GM19023 (cell line): ENCODE measurements at regions not wholly inside any gene's neighbourhood (a gene's known extent, or its start where the extent isn't known, plus 50 kb on each side); places are given as distances from the start of the nearest gene placed in this dataset.
"Not testable (repeated sequence)": the region's sequence is repeated elsewhere in the genome, so short reads cannot be mapped to it uniquely, and the experiment has no call there.

ENCODE experiments used
- ATAC-seq: cut with Tn5 transposase; IDR thresholded peaks from one replicate; pipeline ENCODE4 v1.9.1; 2021; ENCODE audit warnings: mild to moderate bottlenecking, moderate library complexity; ENCODE audit not compliant: unreplicated experiment

DNA sequence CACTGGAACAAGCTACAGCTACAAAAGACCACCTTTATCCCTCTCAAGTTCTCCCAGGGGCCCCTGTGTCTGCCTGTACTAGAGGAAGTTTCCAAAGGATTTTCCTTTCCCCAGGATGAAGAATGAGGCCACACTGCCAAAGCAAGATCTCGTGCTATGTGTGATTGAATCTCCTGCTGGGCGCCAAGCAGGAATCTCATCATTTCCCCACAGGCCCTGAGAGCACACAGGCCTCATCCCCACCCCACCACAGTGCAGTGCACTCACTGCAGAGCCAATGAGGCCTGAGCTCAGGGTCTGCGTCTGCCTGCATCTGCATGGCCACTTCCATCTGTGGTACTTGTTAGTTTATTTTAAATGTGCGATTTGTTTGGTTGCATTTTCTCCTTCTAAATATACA, 387.4 kb upstream of the ASIC2 start:
- no peak for ATAC-seq

DNA sequence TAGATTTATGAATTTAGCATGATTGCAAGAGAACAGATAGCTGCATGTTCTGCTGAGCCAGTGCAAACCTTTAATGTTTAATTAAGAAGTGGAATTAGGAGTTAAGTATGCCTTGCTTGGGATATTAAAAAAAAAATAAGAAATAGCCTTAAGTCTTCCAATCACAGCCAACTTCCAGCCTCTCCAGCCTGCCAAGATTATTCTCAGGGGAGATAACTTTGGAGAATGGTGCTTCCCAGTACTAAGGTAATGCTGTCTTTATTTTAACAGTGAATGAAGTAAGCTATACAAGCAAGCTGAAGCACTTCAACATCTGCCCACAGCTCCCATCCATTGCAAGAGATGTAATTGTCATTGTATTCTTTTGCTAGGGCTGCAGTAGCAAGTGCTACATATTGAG, 389.5 kb upstream of the ASIC2 start:
- ATAC-seq = no peak

DNA sequence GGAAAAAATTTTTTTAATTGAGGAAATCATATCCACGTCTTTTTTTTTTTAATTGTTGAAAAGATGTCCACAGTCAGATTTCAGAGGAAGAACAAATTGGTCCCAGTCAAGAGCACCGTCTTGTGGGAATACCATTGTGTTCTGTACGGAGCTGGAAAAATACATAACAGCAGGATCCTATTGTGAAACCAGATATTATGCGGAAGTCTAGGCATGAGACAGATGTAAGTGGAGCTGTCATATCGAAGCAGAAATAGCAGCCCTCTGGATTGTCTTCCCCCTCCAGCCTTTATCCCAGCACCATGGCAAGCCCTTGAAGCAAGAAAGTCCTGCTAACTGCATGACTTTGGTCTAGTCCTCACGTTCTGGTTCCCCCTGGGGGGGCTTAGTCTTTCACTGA, 391.6 kb upstream of the ASIC2 start:
- ATAC-seq = no peak

DNA sequence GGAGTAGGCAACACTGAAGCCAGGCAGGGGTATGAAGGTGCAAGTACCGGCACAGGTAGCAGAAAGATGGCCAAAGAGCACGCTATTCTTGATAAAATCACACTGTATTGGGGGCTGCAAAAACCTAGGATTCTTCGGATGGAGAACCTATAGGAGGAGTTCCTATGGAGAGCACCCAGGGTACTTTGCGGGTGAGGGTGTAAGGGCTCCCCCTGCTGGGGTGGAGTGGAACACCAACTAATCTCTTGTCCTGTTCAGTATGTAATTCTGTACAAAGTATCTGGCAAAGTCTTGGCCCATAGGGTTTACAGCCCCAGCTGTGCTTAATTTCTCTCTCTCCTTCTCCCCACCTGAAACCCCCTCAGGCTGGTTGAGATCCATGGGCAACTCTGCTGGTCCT, 393.1 kb upstream of the ASIC2 start:
- ATAC-seq = no peak

DNA sequence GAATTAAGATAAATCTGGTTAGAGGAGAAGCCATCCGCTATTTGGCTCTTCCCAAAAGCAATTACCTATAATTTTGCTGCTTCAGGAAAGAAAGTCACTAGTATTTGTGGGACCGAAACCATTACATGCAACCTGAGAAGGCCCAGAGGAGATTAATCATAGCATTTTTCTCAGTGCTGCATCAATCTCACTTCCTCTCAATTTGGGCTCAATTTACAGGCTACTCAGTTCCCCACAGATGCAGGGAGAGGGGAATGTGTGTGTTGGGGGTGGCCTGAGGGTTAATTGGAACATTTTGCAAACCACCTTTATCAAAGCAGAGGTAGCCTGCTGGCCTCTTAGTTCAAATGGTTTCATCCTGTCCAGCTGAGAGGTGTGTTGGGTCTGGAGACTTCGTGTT, 394.7 kb upstream of the ASIC2 start:
- ATAC-seq = no peak

DNA sequence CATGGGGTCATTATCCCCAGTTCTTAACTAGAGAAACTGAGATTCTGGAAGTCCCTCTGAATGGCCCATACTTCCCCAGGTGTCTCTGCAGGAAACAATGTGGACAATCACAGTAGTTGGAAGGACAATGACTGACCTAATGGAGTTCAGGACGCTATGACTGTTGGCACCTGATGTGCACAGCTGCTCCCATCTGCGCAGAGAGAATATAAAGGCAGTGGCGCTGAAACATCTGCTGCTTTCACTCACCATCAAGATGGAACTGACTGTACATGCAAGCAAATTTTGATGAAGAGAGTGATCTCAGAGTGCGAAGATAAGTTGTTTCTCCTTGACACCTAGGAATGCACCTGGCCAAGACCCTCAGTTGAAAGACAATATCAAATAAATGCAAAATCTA, 395.7 kb upstream of the ASIC2 start:
- no peak for ATAC-seq

DNA sequence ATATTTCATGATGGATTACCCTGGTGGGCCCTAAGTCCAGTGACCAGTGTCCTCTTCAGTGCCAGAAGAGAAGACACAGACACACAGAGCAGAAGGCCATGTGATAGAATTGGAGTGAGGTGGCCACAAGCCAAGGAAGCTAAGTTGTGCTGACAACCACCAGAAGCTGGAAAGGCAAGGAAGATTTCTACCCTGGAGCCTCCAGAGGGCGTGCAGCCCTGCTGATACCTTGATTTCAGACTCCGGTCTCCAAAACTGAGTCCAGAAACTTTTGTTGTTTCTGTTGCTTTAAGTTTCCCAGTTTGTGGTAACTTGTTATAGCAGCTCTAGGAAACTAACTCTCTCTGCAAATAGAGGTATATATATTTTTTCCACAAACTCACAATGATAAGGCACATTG, 396.6 kb upstream of the ASIC2 start:
- no peak for ATAC-seq

DNA sequence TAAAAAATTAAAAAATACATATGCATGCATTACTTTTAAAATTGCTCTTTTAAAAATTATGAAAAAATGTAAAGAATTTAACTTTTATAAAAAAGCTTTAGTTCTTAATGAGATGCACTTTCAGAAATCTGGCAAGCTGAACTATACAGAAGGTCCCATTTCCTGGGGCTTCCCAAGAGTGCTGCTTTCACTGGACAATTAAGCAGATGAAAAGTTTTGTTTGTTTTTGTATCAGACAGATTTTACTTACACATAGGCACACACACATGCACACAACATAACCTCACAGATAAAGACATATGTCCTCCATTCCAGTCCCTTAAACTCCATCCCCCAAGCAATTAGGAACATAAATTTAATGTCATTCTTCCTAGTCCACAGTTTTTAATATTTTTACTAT, 402.3 kb upstream of the ASIC2 start:
- ATAC-seq = no peak

DNA sequence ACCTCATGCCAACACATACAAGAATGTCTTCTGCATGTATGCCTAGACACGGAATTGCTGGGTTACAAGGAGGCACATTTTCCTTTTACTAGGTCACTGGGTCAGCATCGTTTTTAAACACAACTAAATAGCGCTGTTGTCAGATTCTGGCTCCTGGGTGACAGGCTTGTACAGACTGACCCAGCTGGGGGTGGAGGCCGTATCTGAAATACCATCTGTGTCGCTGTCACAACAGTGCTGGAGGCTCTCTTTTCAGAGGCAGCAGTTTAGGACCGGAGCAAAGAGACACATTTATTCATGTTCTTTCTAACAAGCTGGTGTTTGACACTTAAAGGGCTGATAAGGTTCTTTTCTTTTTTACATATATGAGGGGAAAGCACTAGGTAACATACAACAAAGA, 403.0 kb upstream of the ASIC2 start:
- no peak for ATAC-seq

DNA sequence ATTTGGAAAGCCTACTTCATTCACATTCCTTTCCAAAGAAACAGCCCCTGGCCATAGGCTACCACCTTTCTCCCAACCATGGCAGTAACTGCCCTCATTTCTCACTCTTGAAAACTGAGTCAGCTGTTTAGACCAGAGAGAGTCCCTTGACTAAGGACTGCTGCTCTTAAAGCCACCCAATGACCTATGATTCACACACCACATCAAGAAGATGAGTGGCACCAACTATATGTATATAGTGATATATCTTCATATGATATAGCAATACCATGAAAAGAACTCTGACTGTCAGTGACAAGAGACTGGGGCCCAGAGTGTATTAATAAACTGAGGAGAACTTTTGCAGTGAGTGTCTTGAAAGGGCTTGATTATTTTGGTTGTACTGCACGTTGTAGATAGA, 404.5 kb upstream of the ASIC2 start:
- ATAC-seq = no peak

DNA sequence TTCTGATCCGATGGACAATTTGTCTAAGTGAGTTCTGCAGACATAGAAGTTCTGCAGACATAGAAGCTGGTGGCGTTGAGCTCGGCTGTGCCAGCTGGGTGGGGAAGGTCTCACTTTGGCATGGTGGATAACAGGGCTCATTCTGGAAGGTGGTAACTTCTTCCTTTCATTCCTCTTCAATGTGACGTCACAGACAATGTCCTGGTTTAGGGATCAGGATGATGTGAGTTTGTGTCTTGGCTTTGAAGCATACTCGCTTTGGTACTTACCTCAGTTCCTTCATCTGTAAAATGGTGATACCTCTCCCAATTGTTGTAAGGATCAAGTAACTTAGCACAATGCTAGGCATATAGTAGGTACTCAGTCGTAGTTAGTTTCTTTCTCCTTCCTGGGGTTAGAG, 408.8 kb upstream of the ASIC2 start:
- ATAC-seq = no peak

DNA sequence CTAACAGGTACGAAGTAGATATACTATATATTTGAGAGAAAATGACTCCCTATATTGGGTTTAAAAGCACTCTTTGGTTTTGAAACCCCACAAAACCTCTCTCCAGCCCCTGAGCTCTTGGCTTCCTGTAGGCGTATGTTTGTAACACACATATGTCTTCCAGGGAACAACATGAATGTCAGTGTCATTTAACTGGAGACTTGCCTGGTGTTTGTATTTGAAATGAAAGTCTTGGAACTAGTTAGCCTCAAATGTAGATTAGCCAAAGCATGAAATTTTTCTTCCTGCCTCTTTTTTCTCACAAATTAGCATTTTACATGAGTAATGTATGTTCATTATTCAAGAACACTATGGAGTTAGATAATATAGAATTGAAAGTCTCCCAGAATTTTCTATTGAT, 411.8 kb upstream of the ASIC2 start:
- ATAC-seq = no peak

DNA sequence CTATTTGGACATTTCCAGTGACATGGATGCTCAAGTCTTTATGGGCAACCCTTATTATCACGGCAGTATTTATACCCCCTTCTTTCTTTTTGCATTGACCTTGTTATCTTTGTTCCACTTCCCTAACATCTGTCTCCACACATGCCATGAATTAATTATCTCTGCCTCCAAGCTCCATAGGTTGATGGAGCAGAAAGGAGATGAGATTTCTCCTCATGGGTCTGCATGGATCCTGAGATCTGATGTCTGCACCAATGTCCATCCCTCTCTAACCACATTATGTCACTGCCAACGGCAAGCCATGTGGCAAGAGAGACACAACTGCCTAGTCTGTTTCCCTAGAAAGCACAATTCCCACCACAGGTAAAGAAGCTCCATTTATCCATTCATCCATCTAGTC, 416.8 kb upstream of the ASIC2 start:
- ATAC-seq = no peak

DNA sequence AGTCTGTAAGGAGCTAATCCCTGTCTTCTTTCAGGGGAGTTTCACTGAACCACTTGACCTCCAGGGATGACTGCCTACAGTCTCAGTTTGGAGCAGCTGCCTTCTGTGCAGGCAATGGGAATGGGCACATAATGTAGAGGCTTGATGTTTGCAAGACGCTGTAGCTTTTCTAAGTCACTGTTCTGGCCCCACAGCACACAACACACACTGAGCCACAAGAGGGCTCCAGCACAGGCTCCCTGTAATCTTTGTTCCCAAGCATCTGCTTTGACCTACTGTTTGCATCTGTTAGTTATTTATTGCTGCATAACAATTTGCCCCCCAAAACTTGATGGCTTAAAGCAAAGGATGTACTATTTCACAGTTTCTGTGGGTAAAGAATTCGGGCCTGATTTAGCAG, 419.0 kb upstream of the ASIC2 start:
- ATAC-seq = no peak

DNA sequence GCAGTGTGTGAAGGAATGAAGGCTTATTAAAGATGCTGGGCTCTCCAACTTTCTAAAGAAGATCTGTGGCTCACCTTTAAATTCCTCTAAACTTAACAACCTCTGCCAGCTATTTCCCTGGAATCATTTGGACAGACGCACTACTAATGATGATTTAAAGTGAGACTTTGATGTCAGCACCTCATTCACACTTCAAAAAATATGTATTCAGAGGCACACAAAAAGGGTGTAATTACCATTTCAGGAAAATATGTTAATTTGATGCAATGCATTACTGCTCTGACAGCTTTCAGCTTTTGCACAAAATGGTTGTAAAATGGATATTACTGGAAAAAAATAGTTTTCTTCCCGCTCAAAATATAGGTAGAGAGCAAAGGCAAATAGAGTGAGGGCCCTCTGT, 423.9 kb upstream of the ASIC2 start:
- no peak for ATAC-seq

DNA sequence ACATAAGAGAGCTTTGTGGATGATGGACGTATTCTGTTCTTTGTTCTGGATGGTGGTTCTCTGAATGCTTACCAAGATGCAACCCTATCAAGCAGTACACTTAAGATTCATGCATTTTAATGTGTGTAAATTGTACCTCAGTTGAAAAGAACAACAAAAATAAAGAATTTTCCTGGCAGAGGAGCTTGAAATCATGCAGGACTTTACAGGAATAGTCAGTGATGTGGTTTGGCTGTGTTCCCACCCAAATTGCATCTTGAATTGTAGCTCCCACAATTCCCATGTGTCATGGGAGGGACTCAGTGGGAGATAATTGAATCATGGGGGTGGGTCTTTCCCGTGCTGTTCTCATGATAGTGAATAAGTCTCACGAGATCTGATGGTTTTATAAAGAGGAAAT, 430.6 kb upstream of the ASIC2 start:
- not testable (repeated sequence) for ATAC-seq

DNA sequence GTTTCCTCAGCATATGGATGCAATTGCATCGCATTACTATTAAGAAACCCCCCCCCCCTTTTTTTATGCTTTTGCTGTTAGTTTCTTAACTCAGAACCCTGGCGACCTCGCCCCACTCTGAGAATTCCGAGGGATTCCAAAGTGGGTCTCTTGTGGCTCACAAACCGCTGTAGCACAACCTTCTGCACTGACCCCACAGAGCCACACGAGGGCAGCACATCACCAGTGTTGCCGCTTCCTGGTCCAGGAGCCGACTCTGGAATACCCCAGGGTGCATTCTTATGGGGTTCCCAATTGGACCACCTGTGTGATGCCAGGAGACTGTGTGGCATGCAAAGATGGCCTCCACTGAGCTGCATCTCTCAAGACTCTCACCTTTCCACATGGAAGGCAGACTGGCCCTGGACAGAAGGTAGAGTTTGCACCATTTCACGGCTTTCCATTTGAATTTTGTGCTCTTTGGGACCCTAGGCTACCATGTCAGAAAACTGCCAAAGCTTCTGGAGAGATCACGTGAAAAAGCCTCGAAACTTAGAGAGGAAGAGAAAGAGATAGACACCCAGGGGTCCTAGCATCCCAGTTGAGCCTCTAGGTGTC, 432.7 kb upstream of the ASIC2 start:
- no peak for ATAC-seq

DNA sequence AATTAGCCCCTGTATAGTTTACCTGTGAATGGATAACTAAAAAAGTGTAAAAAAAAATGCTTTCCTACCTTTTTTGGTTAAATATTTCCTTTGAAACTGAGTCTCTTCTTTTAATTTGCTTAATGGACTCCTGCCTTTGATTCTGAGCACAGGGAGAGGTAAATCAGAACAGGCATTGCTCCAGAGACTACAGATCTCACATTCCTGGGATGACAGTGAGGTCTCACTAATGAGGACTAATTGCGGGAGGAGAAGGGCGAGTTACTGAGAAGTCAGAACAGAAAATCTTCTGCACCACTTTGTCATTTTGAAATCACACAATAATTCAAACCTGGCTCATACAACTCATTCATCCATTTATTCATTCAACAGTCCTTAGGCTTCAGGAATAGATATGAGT, 437.0 kb upstream of the ASIC2 start:
- ATAC-seq = no peak

DNA sequence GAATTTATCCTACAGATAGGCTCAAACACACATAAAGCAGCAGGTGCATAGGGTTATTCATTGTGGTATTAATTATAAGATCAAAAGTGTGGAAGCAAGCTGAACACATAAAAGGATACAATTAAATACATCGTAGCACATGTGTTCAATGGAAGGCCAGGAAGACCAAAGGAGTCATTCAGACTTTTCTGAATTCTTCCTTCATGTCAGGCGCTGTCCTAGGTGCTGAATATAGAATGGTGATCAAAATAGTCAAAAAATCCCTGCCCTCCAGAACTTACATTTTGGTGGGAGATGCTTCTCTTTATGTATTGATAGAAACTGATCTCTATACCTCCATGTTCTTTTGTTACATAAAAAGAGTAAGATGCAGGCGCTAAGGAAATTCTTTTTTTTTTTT, 439.0 kb upstream of the ASIC2 start:
- no peak for ATAC-seq

DNA sequence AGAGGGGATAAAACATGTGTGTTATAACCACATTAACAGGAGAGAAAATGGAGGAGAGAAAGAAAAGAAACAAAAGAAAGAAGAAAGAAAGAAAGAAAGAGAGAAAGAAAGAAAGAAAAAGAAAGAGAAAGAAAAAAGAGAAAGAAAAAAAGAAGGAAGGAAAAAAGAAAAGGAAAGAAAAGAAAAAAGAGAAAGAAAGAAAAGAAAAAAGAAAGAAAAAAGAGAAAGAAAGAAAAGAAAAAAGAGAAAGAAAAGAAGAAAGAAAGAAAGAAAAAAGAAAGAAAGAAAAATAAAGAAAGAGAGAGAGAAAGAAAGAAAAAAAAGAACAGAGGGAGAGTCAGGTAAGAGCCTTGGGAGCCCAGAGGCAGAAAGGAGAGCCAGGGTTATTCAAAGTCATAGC, 446.6 kb upstream of the ASIC2 start:
- ATAC-seq = no peak

DNA sequence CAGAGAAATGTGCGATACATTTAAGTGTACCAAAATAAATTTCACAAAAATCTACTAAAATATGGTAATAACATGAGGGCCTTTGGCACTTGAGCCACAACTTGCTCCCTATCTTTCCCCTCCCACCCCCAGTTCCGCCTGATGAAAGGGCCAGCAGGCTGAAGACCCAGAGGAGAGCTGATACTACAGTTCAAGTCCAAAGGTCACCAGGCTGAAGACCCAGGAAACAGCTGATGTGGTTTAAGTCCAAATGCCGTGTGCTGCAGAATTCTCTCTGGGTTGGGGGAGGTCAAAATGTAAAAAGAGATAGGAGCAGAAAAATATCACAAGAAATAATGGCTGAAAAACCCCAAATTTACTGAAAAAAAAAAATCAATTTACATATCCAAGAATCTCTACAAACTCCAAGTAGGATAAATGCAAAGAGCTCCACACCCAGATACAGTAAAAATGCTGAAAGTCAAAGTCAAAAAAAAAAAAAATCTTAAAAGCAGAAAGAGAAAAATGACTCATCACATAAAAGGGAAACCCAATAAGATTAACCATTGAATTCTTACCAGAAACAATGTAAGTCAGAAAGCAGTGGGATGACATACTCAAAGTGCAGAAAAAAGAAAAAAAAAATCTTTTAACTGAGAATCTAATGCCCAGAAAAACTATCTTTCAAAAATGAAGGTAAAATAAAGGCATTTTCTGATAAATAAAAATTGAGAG, 452.1 kb upstream of the ASIC2 start:
- ATAC-seq = no peak

DNA sequence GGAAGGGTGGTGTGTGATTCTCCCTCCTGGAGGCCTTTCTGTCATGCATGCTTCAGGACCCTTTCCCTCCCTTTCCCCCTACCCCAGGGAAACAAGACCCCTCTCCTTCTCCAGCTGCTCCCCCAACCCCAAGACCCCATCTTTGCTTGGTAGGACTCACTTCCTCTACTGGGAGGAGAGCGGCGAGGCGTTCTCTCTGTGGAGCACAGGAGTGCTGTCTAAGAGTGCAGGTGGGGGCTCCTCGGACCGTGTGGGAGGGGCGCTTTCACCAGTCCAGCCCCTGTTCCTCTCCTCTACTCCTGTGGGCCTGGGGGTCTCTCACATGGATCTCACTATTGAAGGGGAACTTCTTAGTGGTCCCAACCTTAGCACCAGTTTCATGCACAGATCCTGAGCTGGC, 456.1 kb upstream of the ASIC2 start:
- no peak for ATAC-seq
